AG09319 (cell line): ENCODE measurements at regions not wholly inside any gene's neighbourhood (a gene's known extent, or its start where the extent isn't known, plus 50 kb on each side); places are given as distances from the start of the nearest gene placed in this dataset.
A peak's percentile ranks its signal among the peaks of the same experiment; 100 is the strongest.
"Not testable (repeated sequence)": the region's sequence is repeated elsewhere in the genome, so short reads cannot be mapped to it uniquely, and the experiment has no call there.

Experiments used
- DNase-seq: peaks from one replicate; pipeline ENCODE4 v3.0.0-alpha.2; 2010; ENCODE audit warnings: low read depth; ENCODE audit errors: extremely low read depth
- TF ChIP-seq, protein P1 (sequence below): IDR thresholded peaks from 2 replicates; pipeline ENCODE4 v1.5.1; 2011; ENCODE audit warnings: low read depth, mild to moderate bottlenecking, inconsistent platforms, low read length, moderate library complexity

GRCh38 chr20:30310385-30310784 lies 947.1 kb upstream of the DEFB115 start:
- not testable (repeated sequence) for DNase-seq

GRCh38 chr20:30312220-30312619 lies 945.2 kb upstream of the DEFB115 start:
- DNase-seq = not testable (repeated sequence)

DNA sequence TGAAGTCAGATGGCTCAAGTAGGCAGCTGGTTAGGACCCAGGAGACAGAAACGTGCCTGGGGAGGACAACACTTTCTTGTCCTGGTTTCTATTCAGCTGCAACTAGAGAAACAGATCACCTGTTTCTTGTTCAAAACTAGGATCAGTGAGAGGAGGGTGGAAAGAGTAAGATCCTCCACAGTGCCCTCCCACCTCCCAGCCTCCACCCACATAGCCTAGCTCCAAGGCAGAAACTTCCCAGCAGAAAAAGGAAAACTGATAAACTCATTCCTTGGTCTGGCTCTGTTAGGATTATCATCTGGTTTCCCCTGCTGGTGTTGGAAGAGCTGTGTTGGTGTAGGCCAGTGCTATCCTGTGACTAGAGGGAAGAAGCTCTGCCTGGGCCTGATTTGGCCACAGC lies 943.8 kb upstream of the DEFB115 start:
- not testable (repeated sequence) for DNase-seq

DNA sequence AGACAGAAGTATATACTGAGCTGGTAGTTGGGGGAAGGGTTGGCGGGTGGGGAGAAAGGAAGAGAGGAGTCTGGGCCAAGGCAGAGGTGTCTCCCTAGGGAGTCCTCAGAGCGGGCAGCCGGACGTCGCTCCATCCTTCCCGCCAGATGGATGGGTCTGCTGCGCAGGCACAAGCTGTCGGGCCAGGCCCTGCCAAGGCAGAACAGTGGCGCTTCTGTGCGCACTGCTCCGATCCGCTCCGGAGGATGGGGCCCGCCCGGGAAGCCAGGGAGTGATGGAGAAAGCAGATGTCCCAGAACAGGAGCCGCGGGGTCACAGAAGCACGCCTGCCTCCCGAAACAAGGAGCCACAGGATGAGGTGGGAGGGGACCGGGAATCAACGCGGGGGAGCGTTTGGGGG lies 941.4 kb upstream of the DEFB115 start:
- not testable (repeated sequence) for DNase-seq

- DNase-seq = not testable (repeated sequence)
These were observed 940.7 kb upstream of the DEFB115 start for GRCh38 chr20:30316532-30317299.

DNA sequence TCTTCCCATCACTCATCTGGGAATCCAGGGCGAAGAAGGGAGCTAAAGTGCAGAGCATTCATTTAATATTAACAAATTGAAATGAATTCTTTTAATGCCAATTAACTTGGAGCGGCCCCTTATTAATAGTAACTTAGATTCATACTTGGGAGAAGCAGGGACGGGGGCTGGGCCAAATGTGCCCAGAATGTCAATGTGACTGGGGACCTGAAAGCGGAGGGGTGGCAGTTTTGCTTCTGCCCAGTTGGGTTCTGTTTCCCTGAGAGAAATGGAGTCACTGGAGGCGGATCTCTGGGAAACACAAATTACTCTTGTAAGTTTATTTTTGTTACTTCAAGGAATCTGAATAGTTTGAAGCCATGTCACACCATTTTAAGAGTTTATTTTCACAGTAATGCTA lies 923.7 kb upstream of the DEFB115 start:
- not testable (repeated sequence) for DNase-seq

DNA sequence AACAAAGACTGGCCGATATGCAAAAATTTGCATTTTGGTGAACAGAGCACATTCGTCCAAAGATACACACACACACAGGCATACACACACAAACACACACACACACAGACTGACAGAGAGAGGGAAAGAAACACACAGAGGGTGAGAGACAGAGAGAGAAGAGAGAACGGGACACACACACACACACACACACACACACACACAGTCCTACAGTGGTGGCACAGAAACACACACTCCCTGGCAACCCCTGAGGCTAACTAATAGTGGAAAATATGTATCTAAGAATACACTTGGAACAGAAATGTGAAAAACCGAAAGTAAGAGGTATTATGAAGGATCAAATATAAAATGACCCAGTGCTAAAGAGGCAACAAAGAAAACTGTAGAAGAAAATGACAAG lies 919.9 kb upstream of the DEFB115 start:
- DNase-seq = not testable (repeated sequence)

- DNase-seq = not testable (repeated sequence)
These were observed 908.5 kb upstream of the DEFB115 start for GRCh38 chr20:30348932-30349331.

DNA sequence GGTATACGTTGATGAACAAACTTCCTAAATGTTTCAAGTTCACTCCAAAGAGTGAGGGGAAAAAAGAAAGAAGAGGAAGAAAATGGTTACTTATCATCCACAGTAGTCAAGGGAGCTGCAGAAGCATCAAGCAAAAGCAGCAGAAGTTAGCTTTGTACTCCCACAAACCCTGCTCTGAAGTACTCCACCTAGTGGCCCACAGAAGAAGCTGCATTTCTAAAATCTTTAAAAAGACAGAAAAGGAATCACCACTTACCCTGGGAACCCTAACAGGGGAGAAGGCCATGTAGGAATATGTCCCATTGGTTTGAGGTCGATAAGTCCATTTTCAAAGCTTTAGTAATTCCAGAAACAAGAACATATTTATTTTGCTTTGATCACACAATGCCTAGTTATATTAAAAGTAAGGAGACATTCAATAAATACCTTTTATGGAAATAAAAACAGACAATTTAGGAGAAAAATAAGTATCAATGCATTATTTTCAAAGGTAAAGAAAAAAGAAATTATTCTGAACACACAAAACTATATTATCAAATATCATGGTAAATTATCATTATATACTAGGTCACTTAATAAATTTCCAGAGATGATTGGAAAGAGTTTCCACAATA lies 900.5 kb upstream of the DEFB115 start:
- TF ChIP-seq, protein P1, sequence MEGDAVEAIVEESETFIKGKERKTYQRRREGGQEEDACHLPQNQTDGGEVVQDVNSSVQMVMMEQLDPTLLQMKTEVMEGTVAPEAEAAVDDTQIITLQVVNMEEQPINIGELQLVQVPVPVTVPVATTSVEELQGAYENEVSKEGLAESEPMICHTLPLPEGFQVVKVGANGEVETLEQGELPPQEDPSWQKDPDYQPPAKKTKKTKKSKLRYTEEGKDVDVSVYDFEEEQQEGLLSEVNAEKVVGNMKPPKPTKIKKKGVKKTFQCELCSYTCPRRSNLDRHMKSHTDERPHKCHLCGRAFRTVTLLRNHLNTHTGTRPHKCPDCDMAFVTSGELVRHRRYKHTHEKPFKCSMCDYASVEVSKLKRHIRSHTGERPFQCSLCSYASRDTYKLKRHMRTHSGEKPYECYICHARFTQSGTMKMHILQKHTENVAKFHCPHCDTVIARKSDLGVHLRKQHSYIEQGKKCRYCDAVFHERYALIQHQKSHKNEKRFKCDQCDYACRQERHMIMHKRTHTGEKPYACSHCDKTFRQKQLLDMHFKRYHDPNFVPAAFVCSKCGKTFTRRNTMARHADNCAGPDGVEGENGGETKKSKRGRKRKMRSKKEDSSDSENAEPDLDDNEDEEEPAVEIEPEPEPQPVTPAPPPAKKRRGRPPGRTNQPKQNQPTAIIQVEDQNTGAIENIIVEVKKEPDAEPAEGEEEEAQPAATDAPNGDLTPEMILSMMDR = peak; percentile 34
- not testable (repeated sequence) for DNase-seq

DNA sequence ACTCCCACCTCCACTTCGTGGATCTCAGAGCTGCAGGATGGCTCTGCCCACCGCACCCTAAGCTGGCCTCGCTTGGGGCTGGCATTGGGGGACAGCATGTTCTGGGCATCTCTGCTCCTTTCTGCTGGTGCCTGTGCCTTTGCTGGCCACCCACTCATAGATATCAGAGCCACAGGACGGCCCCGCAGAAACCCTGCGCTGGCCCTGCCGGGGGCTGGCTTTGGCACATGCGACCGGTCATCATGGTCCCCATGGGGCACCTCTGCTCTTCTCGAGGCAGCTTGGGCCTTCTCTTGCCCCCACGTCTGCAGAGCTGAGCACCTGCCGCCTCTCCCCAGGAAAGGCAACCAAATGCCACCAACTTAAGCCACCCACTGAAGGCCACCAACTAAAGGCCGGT lies 895.7 kb upstream of the DEFB115 start:
- not testable (repeated sequence) for DNase-seq

DNA sequence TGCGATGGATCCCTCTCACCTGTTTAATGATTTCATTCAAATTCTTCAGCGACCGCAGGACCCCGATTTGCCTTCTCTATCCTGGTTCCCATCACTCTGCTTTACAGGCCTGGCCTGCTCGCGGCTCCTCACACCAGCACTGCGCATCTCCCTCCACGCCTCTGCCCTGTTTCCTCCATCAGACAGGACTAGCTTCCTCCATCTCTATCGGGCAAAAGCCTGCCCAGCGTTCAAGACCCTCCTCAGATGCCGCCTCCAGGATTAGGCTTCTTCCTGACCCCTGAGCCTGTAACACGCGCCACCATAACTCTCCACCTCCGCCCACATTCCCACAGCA lies 881.1 kb upstream of the DEFB115 start:
- DNase-seq = not testable (repeated sequence)

DNA sequence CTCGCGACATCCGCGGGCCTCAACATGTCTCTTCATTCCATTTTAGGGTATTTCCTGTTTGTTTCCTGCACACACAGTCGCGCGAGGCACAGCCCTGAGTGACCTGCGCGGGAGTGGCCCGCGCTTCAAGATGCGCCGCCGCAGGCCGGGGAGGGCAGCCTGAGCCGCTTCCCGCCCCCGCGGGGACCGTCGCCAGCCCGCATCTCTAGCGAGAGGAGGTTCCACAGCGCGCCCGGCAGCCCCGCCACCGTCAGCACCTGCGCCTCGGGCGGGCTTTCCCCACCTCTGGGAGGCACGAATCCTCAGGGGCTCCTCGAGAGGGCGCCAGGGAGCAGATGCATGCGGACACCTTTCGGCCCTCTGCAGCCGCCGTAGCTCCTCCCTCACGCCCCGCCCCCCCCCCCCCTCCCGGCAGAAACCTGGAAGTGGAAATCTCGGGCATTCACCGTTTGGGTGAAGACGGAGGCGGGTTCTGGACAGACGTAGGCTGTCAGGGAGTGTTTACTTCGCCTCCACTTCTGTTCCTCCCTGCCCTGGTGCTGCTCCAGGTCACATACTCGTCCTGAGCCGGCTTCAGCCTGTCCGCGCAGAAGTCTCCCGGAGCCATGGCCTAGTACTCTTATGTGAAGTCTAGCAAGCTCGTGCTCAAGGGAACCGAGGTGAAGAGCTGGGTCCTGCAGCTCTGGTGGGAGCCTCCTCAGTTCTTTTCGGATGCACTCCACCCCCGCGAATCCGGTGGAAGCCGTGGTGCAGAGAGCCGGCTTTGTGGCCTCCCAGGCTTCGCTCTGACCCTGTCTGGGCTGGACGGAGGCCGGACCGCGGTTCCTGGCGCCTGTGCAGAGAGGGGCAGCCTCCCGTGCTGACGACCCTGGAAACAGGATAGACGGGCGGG lies 880.5 kb upstream of the DEFB115 start:
- TF ChIP-seq, protein P1 = peak; percentile 57
- peak; percentile 44 for DNase-seq

GRCh38 chr20:30378317-30378716 lies 879.1 kb upstream of the DEFB115 start:
- DNase-seq = not testable (repeated sequence)

GRCh38 chr20:30378721-30379120 lies 878.7 kb upstream of the DEFB115 start:
- DNase-seq = not testable (repeated sequence)

GRCh38 chr20:30384841-30385240 lies 872.6 kb upstream of the DEFB115 start:
- DNase-seq = not testable (repeated sequence)

DNA sequence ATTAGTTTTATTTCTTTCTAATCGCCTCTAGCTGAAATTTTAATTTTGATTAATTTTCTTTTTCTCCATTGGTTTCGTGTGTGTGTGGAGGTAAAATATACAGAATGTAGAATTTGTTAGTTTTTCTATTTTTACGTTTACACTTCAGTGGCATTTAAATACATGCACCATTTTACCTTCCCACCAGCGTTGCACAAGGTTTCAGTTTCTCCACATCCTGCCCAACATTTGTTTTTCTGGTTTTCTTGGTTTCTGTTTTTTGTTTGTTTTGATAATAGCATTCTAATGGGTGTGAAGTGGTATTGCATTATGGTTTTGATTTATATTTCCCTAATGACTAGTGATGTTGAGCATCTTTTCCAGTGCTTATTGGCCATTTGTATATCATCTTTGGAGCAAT lies 871.4 kb upstream of the DEFB115 start:
- DNase-seq = not testable (repeated sequence)

DNA sequence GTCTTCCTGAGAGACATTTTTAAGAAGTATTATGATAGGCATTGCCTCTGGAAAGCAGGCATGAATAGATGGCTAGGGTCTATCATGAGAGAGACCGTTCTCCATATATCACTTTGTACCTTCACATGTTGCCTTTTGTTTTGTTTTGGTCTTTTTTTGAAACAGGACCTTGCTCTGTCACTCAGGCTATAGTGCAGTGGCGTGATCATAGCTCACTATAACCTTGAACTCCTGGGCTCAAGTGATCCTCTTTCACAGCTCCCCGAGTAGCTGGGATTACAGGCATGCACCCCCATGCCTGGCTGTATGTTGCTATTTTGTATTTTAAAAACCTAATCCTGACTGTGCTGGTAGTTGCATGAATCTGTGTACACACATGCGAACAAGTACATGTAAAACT lies 869.6 kb upstream of the DEFB115 start:
- DNase-seq = not testable (repeated sequence)

- DNase-seq = not testable (repeated sequence)
These were observed 863.9 kb upstream of the DEFB115 start for GRCh38 chr20:30393523-30393922.
